ENCODE measurements at regions not wholly inside any gene's neighbourhood (a gene's known extent, or its start where the extent isn't known, plus 50 kb on each side); places are given as distances from the start of the nearest gene placed in this dataset.

DNA sequence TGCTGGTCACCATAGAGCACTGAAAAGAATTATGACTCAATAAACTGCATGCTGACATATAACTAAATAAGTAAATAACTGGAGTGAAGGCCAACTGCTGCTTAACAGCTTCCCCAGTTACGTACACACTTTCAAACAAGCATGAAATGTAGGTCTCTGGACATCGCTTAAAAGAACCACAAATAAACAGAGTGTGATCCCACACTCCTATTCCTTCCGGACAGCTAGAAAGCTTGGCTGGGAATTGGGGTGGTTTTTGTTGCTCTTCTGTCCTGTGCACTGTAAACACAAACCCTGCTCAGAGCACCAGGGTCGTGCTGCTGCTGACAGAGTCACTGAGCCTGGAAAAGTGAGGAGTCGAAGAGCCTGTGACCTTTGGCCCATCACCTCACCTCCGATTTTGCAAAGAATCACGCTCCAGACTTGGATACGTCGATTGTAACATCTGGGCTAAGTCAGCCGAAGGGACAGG is 162.7 kb upstream of the NT5C1B start (continued):
- TF ChIP-seq, protein P1, sequence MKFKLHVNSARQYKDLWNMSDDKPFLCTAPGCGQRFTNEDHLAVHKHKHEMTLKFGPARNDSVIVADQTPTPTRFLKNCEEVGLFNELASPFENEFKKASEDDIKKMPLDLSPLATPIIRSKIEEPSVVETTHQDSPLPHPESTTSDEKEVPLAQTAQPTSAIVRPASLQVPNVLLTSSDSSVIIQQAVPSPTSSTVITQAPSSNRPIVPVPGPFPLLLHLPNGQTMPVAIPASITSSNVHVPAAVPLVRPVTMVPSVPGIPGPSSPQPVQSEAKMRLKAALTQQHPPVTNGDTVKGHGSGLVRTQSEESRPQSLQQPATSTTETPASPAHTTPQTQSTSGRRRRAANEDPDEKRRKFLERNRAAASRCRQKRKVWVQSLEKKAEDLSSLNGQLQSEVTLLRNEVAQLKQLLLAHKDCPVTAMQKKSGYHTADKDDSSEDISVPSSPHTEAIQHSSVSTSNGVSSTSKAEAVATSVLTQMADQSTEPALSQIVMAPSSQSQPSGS (tag by site-specific recombination; IDR thresholded peaks at IDR 0.05; ENCODE audit: low read depth): peak; percentile 14; the same call in 1 of the 2 replicates
- no peak for TF ChIP-seq ZNF596 (tag by site-specific recombination; IDR thresholded peaks at IDR 0.05)
- TF ChIP-seq ZNF624 (tag by site-specific recombination; IDR thresholded peaks at IDR 0.05): no peak
- TF ChIP-seq PRDM1 (tag by site-specific recombination; IDR thresholded peaks at IDR 0.05): no peak
- TF ChIP-seq ZNF112 (tag by site-specific recombination; IDR thresholded peaks at IDR 0.05): no peak
- TF ChIP-seq ZNF501 (tag by site-specific recombination; IDR thresholded peaks at IDR 0.05): no peak
- TF ChIP-seq REPIN1 (tag by site-specific recombination; IDR thresholded peaks at IDR 0.05; ENCODE audit: low read depth): no peak
- TF ChIP-seq ZNF843 (tag by site-specific recombination; IDR thresholded peaks at IDR 0.05): peak; percentile 76
- TF ChIP-seq HOXD13 (CRISPR knock-in tag; IDR thresholded peaks at IDR 0.05; ENCODE audit: borderline replicate concordance): no peak
- TF ChIP-seq KLF7 (tag by site-specific recombination; IDR thresholded peaks at IDR 0.05; ENCODE audit: borderline replicate concordance): no peak
- TF ChIP-seq ZNF266 (tag by site-specific recombination; IDR thresholded peaks at IDR 0.05; ENCODE audit: low read depth): no peak
- TF ChIP-seq, protein P2, sequence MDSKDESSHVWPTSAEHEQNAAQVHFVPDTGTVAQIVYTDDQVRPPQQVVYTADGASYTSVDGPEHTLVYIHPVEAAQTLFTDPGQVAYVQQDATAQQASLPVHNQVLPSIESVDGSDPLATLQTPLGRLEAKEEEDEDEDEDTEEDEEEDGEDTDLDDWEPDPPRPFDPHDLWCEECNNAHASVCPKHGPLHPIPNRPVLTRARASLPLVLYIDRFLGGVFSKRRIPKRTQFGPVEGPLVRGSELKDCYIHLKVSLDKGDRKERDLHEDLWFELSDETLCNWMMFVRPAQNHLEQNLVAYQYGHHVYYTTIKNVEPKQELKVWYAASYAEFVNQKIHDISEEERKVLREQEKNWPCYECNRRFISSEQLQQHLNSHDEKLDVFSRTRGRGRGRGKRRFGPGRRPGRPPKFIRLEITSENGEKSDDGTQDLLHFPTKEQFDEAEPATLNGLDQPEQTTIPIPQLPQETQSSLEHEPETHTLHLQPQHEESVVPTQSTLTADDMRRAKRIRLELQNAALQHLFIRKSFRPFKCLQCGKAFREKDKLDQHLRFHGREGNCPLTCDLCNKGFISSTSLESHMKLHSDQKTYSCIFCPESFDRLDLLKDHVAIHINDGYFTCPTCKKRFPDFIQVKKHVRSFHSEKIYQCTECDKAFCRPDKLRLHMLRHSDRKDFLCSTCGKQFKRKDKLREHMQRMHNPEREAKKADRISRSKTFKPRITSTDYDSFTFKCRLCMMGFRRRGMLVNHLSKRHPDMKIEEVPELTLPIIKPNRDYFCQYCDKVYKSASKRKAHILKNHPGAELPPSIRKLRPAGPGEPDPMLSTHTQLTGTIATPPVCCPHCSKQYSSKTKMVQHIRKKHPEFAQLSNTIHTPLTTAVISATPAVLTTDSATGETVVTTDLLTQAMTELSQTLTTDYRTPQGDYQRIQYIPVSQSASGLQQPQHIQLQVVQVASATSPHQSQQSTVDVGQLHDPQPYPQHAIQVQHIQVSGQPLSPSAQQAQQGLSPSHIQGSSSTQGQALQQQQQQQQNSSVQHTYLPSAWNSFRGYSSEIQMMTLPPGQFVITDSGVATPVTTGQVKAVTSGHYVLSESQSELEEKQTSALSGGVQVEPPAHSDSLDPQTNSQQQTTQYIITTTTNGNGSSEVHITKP (tag by site-specific recombination; IDR thresholded peaks at IDR 0.05): no peak
- TF ChIP-seq ZNF146 (tag by site-specific recombination; IDR thresholded peaks at IDR 0.05): no peak
- no peak for TF ChIP-seq ZBTB7A (tag by site-specific recombination; IDR thresholded peaks at IDR 0.05; ENCODE audit: low read depth)
- no peak for TF ChIP-seq ZNF223 (tag by site-specific recombination; IDR thresholded peaks at IDR 0.05)
- TF ChIP-seq GLIS2 (tag by site-specific recombination; IDR thresholded peaks at IDR 0.05): no peak
- TF ChIP-seq ZSCAN30 (tag by site-specific recombination; IDR thresholded peaks at IDR 0.05): 0 out of 2 replicates have a peak, but pooled peaks have one; percentile 37
- peak; percentile 35; the same call in 1 of the 2 replicates for TF ChIP-seq ZBTB17 (tag by site-specific recombination; IDR thresholded peaks at IDR 0.05)
- no peak for TF ChIP-seq ZNF23 (tag by site-specific recombination; IDR thresholded peaks at IDR 0.05; ENCODE audit: borderline replicate concordance)
- TF ChIP-seq, protein P3, sequence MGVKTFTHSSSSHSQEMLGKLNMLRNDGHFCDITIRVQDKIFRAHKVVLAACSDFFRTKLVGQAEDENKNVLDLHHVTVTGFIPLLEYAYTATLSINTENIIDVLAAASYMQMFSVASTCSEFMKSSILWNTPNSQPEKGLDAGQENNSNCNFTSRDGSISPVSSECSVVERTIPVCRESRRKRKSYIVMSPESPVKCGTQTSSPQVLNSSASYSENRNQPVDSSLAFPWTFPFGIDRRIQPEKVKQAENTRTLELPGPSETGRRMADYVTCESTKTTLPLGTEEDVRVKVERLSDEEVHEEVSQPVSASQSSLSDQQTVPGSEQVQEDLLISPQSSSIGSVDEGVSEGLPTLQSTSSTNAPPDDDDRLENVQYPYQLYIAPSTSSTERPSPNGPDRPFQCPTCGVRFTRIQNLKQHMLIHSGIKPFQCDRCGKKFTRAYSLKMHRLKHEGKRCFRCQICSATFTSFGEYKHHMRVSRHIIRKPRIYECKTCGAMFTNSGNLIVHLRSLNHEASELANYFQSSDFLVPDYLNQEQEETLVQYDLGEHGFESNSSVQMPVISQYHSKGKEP (tag by site-specific recombination; IDR thresholded peaks at IDR 0.05): no peak
- TF ChIP-seq ZNF350 (tag by site-specific recombination; IDR thresholded peaks at IDR 0.05): no peak
- no peak for TF ChIP-seq ZNF792 (tag by site-specific recombination; IDR thresholded peaks at IDR 0.05)
- TF ChIP-seq ZFP41 (tag by site-specific recombination; IDR thresholded peaks at IDR 0.05; ENCODE audit: borderline replicate concordance): no peak
- TF ChIP-seq ZBTB8A (tag by site-specific recombination; IDR thresholded peaks at IDR 0.05): no peak
- no peak for TF ChIP-seq ZNF791 (tag by site-specific recombination; IDR thresholded peaks at IDR 0.05)
- no peak for TF ChIP-seq SP2 (tag by site-specific recombination; IDR thresholded peaks at IDR 0.05)
- TF ChIP-seq ZNF239 (tag by site-specific recombination; IDR thresholded peaks at IDR 0.05): no peak
- TF ChIP-seq ZNF707 (tag by site-specific recombination; IDR thresholded peaks at IDR 0.05): no peak

Measured in HEK293 (cell line).